Inflammatory macrophage treated with lipopolysaccharide for 4 hours (primary cell): ENCODE measurements at regions not wholly inside any gene's neighbourhood (a gene's known extent, or its start where the extent isn't known, plus 50 kb on each side); places are given as distances from the start of the nearest gene placed in this dataset.
"Not testable (repeated sequence)": the region's sequence is repeated elsewhere in the genome, so short reads cannot be mapped to it uniquely, and the experiment has no call there.

ENCODE experiments used
- DNase-seq: peaks from one replicate; pipeline ENCODE4 v3.0.0-alpha.2; 2020

- peak; percentile 37 for DNase-seq
Observed at GRCh38 chr9:108269371-108269770, 586.4 kb downstream of the ACTL7B start.

- no peak for DNase-seq
Observed at GRCh38 chr9:108265065-108265464, 590.7 kb downstream of the ACTL7B start.

- no peak for DNase-seq
Observed at GRCh38 chr9:108264093-108264492, 591.7 kb downstream of the ACTL7B start.

- no peak for DNase-seq
Observed at GRCh38 chr9:108262836-108263235, 593.0 kb downstream of the ACTL7B start.

GRCh38 chr9:108259917-108260675, 595.7 kb downstream of the ACTL7B start:
- no peak for DNase-seq

GRCh38 chr9:108258640-108259039, 597.1 kb downstream of the ACTL7B start:
- DNase-seq: no peak

- no peak for DNase-seq
Observed at GRCh38 chr9:108257382-108257781, 598.4 kb downstream of the ACTL7B start.

GRCh38 chr9:108254236-108254635, 601.5 kb downstream of the ACTL7B start:
- no peak for DNase-seq

- not testable (repeated sequence) for DNase-seq
Observed at GRCh38 chr9:108247391-108247790, 608.4 kb downstream of the ACTL7B start.

- DNase-seq: no peak
Observed at GRCh38 chr9:108245901-108246300, 609.9 kb downstream of the ACTL7B start.

GRCh38 chr9:108245331-108245730, 610.5 kb downstream of the ACTL7B start:
- no peak for DNase-seq

- DNase-seq: no peak
Observed at GRCh38 chr9:108244686-108245085, 611.1 kb downstream of the ACTL7B start.

- no peak for DNase-seq
Observed at GRCh38 chr9:108241384-108242073, 614.3 kb downstream of the ACTL7B start.

GRCh38 chr9:108239696-108240321, 616.0 kb downstream of the ACTL7B start:
- DNase-seq: no peak

GRCh38 chr9:108235609-108236008, 620.2 kb downstream of the ACTL7B start:
- DNase-seq: no peak

- no peak for DNase-seq
Observed at GRCh38 chr9:108234811-108235210, 621.0 kb downstream of the ACTL7B start.

GRCh38 chr9:108225149-108225800, 630.5 kb downstream of the ACTL7B start:
- no peak for DNase-seq

- no peak for DNase-seq
Observed at GRCh38 chr9:108224716-108225115, 631.1 kb downstream of the ACTL7B start.

GRCh38 chr9:108219664-108220063, 636.1 kb downstream of the ACTL7B start:
- DNase-seq: no peak

GRCh38 chr9:108217431-108218349, 638.1 kb downstream of the ACTL7B start:
- DNase-seq: no peak

GRCh38 chr9:108213511-108213910, 642.3 kb downstream of the ACTL7B start:
- DNase-seq: peak; percentile 69

- no peak for DNase-seq
Observed at GRCh38 chr9:108212184-108212583, 643.6 kb downstream of the ACTL7B start.
